B cell (primary cell): ENCODE measurements at regions not wholly inside any gene's neighbourhood (a gene's known extent, or its start where the extent isn't known, plus 50 kb on each side); places are given as distances from the start of the nearest gene placed in this dataset.

Experiments used
- ATAC-seq: fragments of 200-7000 bp; cut with Tn5 transposase; one replicate; pipeline ENCODE4 v1.10.0; 2021; ENCODE audit warnings: low read depth, mild to moderate bottlenecking, moderate number of reproducible peaks, moderate library complexity
- CTCF ChIA-PET: fragments of 350-600 bp; sonication (Branson Sonifier 250); formaldehyde crosslinking; loops from one replicate; lab custom pipeline; 2021; ENCODE audit warnings: antibody characterized with exemption, inconsistent platforms; lab: Charles Lee
- POLR2A ChIA-PET: fragments of 350-600 bp; sonication (Branson Sonifier 250); formaldehyde crosslinking; loops from one replicate; lab custom pipeline; 2021; ENCODE audit warnings: antibody characterized with exemption; lab: Charles Lee
- DNase-seq: peaks from one replicate; pipeline ENCODE4 v3.0.0; 2013
- H2AFZ ChIP-seq: 2 replicates; pipeline ENCODE4 v1.6.1; 2012; ENCODE audit warnings: mild to moderate bottlenecking, low read depth, low read length; ENCODE audit not compliant: insufficient read depth, poor library complexity, severe bottlenecking
- H3K27ac ChIP-seq, 2 donors: 1 replicate in 1 of 2; 2 replicates in 1 of 2; pipeline ENCODE4 v1.5.1; 2012 to 2013; ENCODE audit warnings: low read length in 2 of 2, mild to moderate bottlenecking in 2 of 2, moderate library complexity in 1 of 2
- H3K27me3 ChIP-seq, 4 experiments: fragments of 200-600 bp in 1 of 4; sonication (generic) in 1 of 4; replicated peaks in 1 of 4; 1 replicate in 2 of 4; 2 replicates in 2 of 4; pipeline versions ENCODE4 v1.6.1 to v1.7.0; 2013 to 2016; ENCODE audit warnings: low read length in 3 of 4, mild to moderate bottlenecking in 2 of 4, mixed read lengths in 1 of 4, moderate library complexity in 1 of 4; ENCODE audit not compliant: insufficient read depth in 4 of 4, control insufficient read depth in 3 of 4; ENCODE audit errors: control extremely low read depth in 1 of 4
- H3K36me3 ChIP-seq, 2 experiments: replicated peaks in 1 of 2; 1 replicate in 1 of 2; 2 replicates in 1 of 2; pipeline versions ENCODE4 v1.6.1 to v1.7.1; 2013; ENCODE audit warnings: low read length in 1 of 2; ENCODE audit not compliant: insufficient read depth in 2 of 2, control insufficient read depth in 1 of 2; ENCODE audit errors: control extremely low read depth in 1 of 2, extremely low read depth in 1 of 2
- H3K4me1 ChIP-seq, 2 donors: fragments of 200-600 bp in 1 of 2; sonication (generic) in 1 of 2; 1 replicate in 1 of 2; 2 replicates in 1 of 2; pipeline versions ENCODE4 v1.5.1 to v1.6.1; 2013 to 2017; ENCODE audit warnings: low read length in 2 of 2; ENCODE audit not compliant: control insufficient read depth in 2 of 2, insufficient read depth in 2 of 2
- H3K4me2 ChIP-seq: replicated peaks from 2 replicates; pipeline ENCODE3; 2012; ENCODE audit warnings: mild to moderate bottlenecking, low read depth, low read length; ENCODE audit not compliant: poor library complexity, severe bottlenecking
- H3K4me3 ChIP-seq, 5 experiments: fragments of 200-600 bp in 1 of 5; sonication (generic) in 1 of 5; 1 replicate in 3 of 5; 2 replicates in 2 of 5; pipeline versions ENCODE4 v1.5.1 to v1.7.0; 2011 to 2016; ENCODE audit warnings: low read length in 4 of 5, mild to moderate bottlenecking in 4 of 5, low read depth in 2 of 5, control low read depth in 1 of 5, moderate library complexity in 1 of 5; ENCODE audit not compliant: insufficient read depth in 1 of 5; ENCODE audit errors: control extremely low read depth in 1 of 5, extremely low read depth in 1 of 5
- H3K79me2 ChIP-seq: fragments of 200-600 bp; sonication (generic); one replicate; pipeline ENCODE4 v1.6.0; 2016; ENCODE audit warnings: low read length; ENCODE audit not compliant: control insufficient read depth, insufficient read depth
- H3K9ac ChIP-seq: fragments of 200-600 bp; sonication (generic); 2 replicates; pipeline ENCODE4 v1.6.1; 2017; ENCODE audit warnings: mild to moderate bottlenecking, low read length, moderate library complexity
- H3K9me3 ChIP-seq, 3 donors: one replicate each; pipeline versions ENCODE4 v1.6.1 to v1.7.1; 2013; ENCODE audit warnings: low read length in 2 of 3; ENCODE audit not compliant: control insufficient read depth in 2 of 3, insufficient read depth in 1 of 3; ENCODE audit errors: control extremely low read depth in 1 of 3
- H4K20me1 ChIP-seq: 2 replicates; pipeline ENCODE4 v1.6.0; 2012; ENCODE audit warnings: mild to moderate bottlenecking, low read length; ENCODE audit not compliant: insufficient read depth, control insufficient read depth, poor library complexity, severe bottlenecking
- H3K27ac Mint-ChIP-seq: one replicate; pipeline ENCODE4 v1.8.0; 2021; ENCODE audit warnings: mixed read lengths
- H3K27me3 Mint-ChIP-seq: one replicate; pipeline ENCODE4 v1.8.0; 2021; ENCODE audit warnings: mixed read lengths
- H3K4me1 Mint-ChIP-seq: one replicate; pipeline ENCODE4 v1.8.0; 2021; ENCODE audit warnings: mixed read lengths
- H3K4me3 Mint-ChIP-seq: one replicate; pipeline ENCODE4 v1.8.0; 2021; ENCODE audit warnings: mixed read lengths
- H3K9me3 Mint-ChIP-seq: one replicate; pipeline ENCODE4 v1.8.0; 2022; ENCODE audit warnings: mixed read lengths; ENCODE audit not compliant: insufficient read depth
- CTCF ChIP-seq: fragments of 200-600 bp; IDR thresholded peaks from one replicate; pipeline ENCODE4 v1.8.0; 2022; ENCODE audit warnings: antibody characterized with exemption, mild to moderate bottlenecking
- EZH2 ChIP-seq: IDR thresholded peaks from 2 replicates; pipeline ENCODE4 v1.6.1; 2012; ENCODE audit warnings: borderline replicate concordance, low read depth, mild to moderate bottlenecking, moderate library complexity, low read length; ENCODE audit not compliant: insufficient read depth, poor library complexity, severe bottlenecking
- WGBS: methylation state at CpG from one replicate; pipeline ENCODE4 v1.1.5; 2013; ENCODE audit warnings: missing lambda C conversion rate; ENCODE audit not compliant: insufficient coverage; 5-methylcytosine and 5-hydroxymethylcytosine counted together
- intact Hi-C: fragments of 100-400 bp; cut with micrococcal nuclease; formaldehyde crosslinking; loops from one replicate; pipeline ENCODE4 v1.10.0; 2022

DNA sequence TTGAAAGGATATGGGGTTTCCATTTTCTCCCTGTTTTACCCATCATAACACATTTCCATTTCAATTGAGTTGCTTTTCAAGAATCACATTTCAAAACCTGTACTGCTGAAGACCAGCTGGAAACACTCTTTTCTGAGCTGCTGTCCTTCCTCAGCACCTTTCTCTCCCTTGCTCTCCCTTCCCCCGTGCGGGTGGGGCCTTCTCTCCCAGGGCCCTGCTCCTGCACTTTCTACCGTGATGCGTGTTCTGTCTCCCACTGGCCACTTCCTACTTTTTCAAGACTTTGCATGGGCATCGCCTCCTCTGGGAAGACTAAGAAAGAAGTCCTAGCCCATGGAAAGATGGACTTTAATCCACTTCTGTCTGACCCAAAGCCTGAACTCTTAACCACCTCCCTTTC lies 390.4 kb downstream of the PTPRU start:
- POLR2A ChIA-PET, result no interaction called here
- WGBS, result 83% methylated on average over 5 of the region's 5 CpGs
- Mint-ChIP-seq H3K9me3 (peaks cover 2% of the 10 kb centered on the region), H3K27ac (no peak overlapping the region), H3K4me3 (no peak overlapping the region), H3K4me1 (no peaks in the 10 kb centered on the region), H3K27me3 (peaks cover 20% of the 10 kb centered on the region)
- CTCF ChIA-PET, result no interaction called here
- Histone ChIP-seq H3K27me3 (no peaks in the 10 kb centered on the region), H3K79me2 (no peaks in the 10 kb centered on the region), H3K27ac (no peak overlapping the region), H3K4me3 (no peak overlapping the region), H3K36me3 (no peaks in the 10 kb centered on the region), H4K20me1 (no peaks in the 10 kb centered on the region), H3K9me3 (peaks cover 0 to 17% (median 0%) of the 10 kb centered on the region in 3 donors), H2AFZ (no peak overlapping the region), H3K4me2 (no peak overlapping the region), H3K4me1 (no peaks in the 10 kb centered on the region), H3K9ac (no peak overlapping the region)
- DNase-seq (no peak), ATAC-seq (no peak)
- intact Hi-C loops, result no loop called here
- TF ChIP-seq CTCF (no peak), EZH2 (no peak)

- H3K4me1 Mint-ChIP-seq, result no peaks in the 10 kb centered on the region
- Histone ChIP-seq H3K79me2 (no peaks in the 10 kb centered on the region), H3K27ac (no peak overlapping the region), H3K4me2 (no peak overlapping the region), H3K27me3 (peaks cover 0 to 1% (median 0%) of the 10 kb centered on the region in 4 experiments), H3K4me1 (no peaks in the 10 kb centered on the region), H4K20me1 (no peaks in the 10 kb centered on the region), H2AFZ (no peak overlapping the region), H3K4me3 (no peak overlapping the region), H3K9me3 (peaks cover 0 to 17% (median 0%) of the 10 kb centered on the region in 3 donors), H3K36me3 (no peaks in the 10 kb centered on the region), H3K9ac (no peak overlapping the region)
- WGBS, result 73% methylated on average over 6 of the region's 8 CpGs
- no peak overlapping the region for H3K4me3 Mint-ChIP-seq
- H3K27me3 Mint-ChIP-seq, result peaks cover 25% of the 10 kb centered on the region
- ChIA-PET CTCF (no interaction called here), POLR2A (no interaction called here)
- no peak overlapping the region for H3K27ac Mint-ChIP-seq
- ATAC-seq (no peak), DNase-seq (no peak)
- TF ChIP-seq EZH2 (no peak), CTCF (no peak)
- H3K9me3 Mint-ChIP-seq, result peaks cover 2% of the 10 kb centered on the region
- intact Hi-C loops, result no loop called here
Observed at GRCh38 chr1:29626066-29626465, 389.7 kb downstream of the PTPRU start.
